Left renal cortex interstitium (tissue), 4 donors: ENCODE measurements at regions not wholly inside any gene's neighbourhood (a gene's known extent, or its start where the extent isn't known, plus 50 kb on each side); places are given as distances from the start of the nearest gene placed in this dataset.

Source experiments
- DNase-seq, 4 donors: peaks; one replicate each; pipeline ENCODE4 v3.0.0-alpha.2; 2013; ENCODE audit warnings: low read depth in 4 of 4, low spot score in 2 of 4, missing footprints in 1 of 4

- DNase-seq, result no peak
Observed at GRCh38 chr1:58908561-58909560, 125.0 kb upstream of the JUN start.

GRCh38 chr1:58909914-58910681 lies 126.3 kb upstream of the JUN start:
- DNase-seq, result no peak

GRCh38 chr1:58911841-58912499 lies 128.1 kb upstream of the JUN start:
- DNase-seq, result no peak

GRCh38 chr1:58914925-58915324 lies 131.1 kb upstream of the JUN start:
- DNase-seq, result no peak

GRCh38 chr1:58917436-58917835 lies 133.6 kb upstream of the JUN start:
- no peak for DNase-seq

GRCh38 chr1:58919226-58919958 lies 135.5 kb upstream of the JUN start:
- no peak for DNase-seq

- no peak for DNase-seq
Observed at GRCh38 chr1:58919959-58920321, 136.1 kb upstream of the JUN start.

GRCh38 chr1:58921342-58921741 lies 137.5 kb upstream of the JUN start:
- no peak for DNase-seq

GRCh38 chr1:58921751-58922150 lies 137.9 kb upstream of the JUN start:
- no peak for DNase-seq

GRCh38 chr1:58922302-58923089 lies 138.6 kb upstream of the JUN start:
- DNase-seq, result peak in 1 of 4 donors; percentile 36

GRCh38 chr1:58923090-58923470 lies 139.2 kb upstream of the JUN start:
- no peak for DNase-seq

GRCh38 chr1:58924016-58924565 lies 140.2 kb upstream of the JUN start:
- DNase-seq, result no peak

- no peak for DNase-seq
Observed at GRCh38 chr1:58924821-58925220, 141.0 kb upstream of the JUN start.

- DNase-seq, result no peak
Observed at GRCh38 chr1:58925247-58925646, 141.4 kb upstream of the JUN start.

- DNase-seq, result no peak
Observed at GRCh38 chr1:58926152-58926551, 142.3 kb upstream of the JUN start.

GRCh38 chr1:58927041-58927721 lies 143.3 kb upstream of the JUN start:
- no peak for DNase-seq

GRCh38 chr1:58927722-58928085 lies 143.9 kb upstream of the JUN start:
- DNase-seq, result no peak

- DNase-seq, result no peak
Observed at GRCh38 chr1:58928514-58928913, 144.7 kb upstream of the JUN start.
